Vagina (tissue), 2 donors: ENCODE measurements at regions not wholly inside any gene's neighbourhood (a gene's known extent, or its start where the extent isn't known, plus 50 kb on each side); places are given as distances from the start of the nearest gene placed in this dataset.

Experiments
- DNase-seq, 2 donors: peaks; one replicate each; pipeline ENCODE4 v3.0.0-alpha.2; 2017; ENCODE audit errors: extremely low spot score in 2 of 2
- H3K27ac ChIP-seq: fragments of 200-600 bp; sonication (generic); one replicate; pipeline ENCODE4 v1.5.1; 2019
- H3K27me3 ChIP-seq: fragments of 200-600 bp; sonication (generic); one replicate; pipeline ENCODE4 v1.5.1; 2019
- H3K36me3 ChIP-seq, 2 donors: fragments of 200-600 bp; sonication (generic); one replicate each; pipeline ENCODE4 v1.5.1; 2017 to 2019
- H3K4me1 ChIP-seq: fragments of 200-600 bp; sonication (generic); one replicate; pipeline ENCODE4 v1.5.1; 2019
- H3K4me3 ChIP-seq, 2 donors: fragments of 200-600 bp; sonication (generic); 1 replicate in 1 of 2; 2 replicates in 1 of 2; pipeline ENCODE4 v1.5.1; 2016 to 2019
- H3K9me3 ChIP-seq: fragments of 200-600 bp; sonication (generic); one replicate; pipeline ENCODE4 v1.5.1; 2019
- POLR2A ChIP-seq, 2 donors: fragments of 450-650 bp; IDR thresholded peaks; one replicate each; pipeline ENCODE4 v1.6.1; 2017; ENCODE audit warnings: antibody characterized with exemption in 2 of 2, mild to moderate bottlenecking in 2 of 2, moderate library complexity in 2 of 2
- POLR2AphosphoS5 ChIP-seq, 2 donors: sonication (generic); formaldehyde crosslinking; IDR thresholded peaks; one replicate each; pipeline ENCODE4 v1.9.0; 2017; ENCODE audit warnings: antibody characterized with exemption in 2 of 2, mild to moderate bottlenecking in 2 of 2, low read depth in 1 of 2; ENCODE audit not compliant: insufficient read depth in 1 of 2
- intact Hi-C: fragments of 100-400 bp; cut with DNase I; formaldehyde crosslinking; loops from one replicate; pipeline ENCODE4 v1.15.1; 2023
- TF ChIP-seq, protein P1 (sequence below), 3 experiments: fragments of 450-650 bp in 2 of 3; fragments of 200-600 bp in 1 of 3; sonication (generic) in 1 of 3; IDR thresholded peaks; one replicate each; pipeline ENCODE4 v1.5.1; 2017 to 2019; ENCODE audit warnings: antibody characterized with exemption in 3 of 3, mild to moderate bottlenecking in 2 of 3, moderate library complexity in 2 of 3

DNA sequence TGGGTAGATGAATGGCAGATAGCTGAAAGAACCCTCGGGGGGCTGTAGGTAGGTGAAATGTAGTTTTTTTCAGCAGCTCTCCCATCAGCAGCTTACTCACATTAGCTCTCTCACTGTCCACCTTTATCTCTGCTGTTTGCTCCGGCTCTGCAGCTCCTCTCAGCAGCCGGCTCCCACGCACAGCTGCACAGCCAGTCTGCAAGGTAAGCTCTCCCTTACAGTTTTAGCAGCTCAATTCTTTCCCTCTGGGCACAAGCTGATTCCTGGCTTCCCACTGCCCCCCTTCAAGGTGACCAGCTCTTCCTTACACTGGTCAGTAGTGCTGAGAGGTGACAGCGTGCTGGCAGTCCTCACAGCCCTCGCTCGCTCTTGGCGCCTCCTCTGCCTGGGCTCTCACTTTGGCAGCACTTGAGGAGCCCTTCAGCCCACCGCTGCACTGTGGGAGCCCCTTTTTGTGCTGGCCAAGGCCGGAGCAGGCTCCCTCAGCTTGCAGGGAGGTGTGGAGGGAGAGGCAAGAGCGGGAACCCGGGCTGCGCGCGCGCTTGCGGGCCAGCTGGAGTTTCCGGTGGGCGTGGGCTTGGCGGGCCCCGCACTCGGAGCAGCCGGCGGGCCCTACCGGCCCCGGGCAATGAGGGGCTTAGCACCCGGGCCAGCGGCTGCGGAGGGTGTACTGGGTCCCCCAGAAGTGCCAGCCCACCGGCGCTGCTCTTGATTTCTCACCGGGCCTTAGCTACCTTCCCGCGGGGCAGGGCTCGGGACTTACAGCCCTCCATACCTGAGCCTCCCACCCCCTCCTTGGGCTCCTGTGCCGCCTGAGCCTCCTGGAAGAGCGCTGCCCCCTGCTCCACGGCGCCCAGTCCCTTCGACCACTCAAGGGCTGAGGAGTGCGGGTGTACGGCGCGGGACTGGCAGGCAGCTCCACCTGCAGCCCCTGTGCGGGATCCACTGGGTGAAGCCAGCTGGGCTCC, 393.6 kb downstream of the CENPC start:
- intact Hi-C loops, result no loop called here
- Histone ChIP-seq H3K27me3 (no peaks in the 10 kb centered on the region), H3K27ac (no peak overlapping the region), H3K4me3 (no peak overlapping the region), H3K4me1 (no peaks in the 10 kb centered on the region), H3K9me3 (no peaks in the 10 kb centered on the region), H3K36me3 (no peaks in the 10 kb centered on the region)
- DNase-seq, result no peak
- TF ChIP-seq POLR2A (IDR thresholded peaks at IDR 0.05) (no peak), POLR2AphosphoS5 (IDR thresholded peaks at IDR 0.05; ENCODE audit: insufficient read depth in 1 of 2, low read depth in 1 of 2) (no peak)
- TF ChIP-seq, protein P1, sequence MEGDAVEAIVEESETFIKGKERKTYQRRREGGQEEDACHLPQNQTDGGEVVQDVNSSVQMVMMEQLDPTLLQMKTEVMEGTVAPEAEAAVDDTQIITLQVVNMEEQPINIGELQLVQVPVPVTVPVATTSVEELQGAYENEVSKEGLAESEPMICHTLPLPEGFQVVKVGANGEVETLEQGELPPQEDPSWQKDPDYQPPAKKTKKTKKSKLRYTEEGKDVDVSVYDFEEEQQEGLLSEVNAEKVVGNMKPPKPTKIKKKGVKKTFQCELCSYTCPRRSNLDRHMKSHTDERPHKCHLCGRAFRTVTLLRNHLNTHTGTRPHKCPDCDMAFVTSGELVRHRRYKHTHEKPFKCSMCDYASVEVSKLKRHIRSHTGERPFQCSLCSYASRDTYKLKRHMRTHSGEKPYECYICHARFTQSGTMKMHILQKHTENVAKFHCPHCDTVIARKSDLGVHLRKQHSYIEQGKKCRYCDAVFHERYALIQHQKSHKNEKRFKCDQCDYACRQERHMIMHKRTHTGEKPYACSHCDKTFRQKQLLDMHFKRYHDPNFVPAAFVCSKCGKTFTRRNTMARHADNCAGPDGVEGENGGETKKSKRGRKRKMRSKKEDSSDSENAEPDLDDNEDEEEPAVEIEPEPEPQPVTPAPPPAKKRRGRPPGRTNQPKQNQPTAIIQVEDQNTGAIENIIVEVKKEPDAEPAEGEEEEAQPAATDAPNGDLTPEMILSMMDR (IDR thresholded peaks at IDR 0.05), result no peak

DNA sequence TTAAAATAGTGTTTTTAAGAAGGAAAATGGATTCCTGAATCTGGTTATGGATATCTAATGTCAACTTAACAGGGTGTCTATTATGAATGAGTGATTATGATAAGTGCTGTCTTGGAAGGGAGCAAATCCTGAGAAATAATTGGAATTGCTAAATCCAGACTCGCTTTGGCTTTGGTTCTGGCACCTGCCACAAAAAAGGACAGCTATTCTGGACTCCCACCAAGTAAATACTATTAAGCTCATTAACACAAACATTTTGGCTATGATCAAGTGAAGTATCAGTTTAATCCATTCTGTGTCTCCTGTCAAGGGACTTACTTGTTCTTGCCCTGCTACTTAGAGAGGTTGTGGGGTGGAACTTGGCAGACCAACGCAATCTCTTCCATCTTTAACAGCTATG, 403.7 kb downstream of the CENPC start:
- intact Hi-C loops, result no loop called here
- H3K27ac ChIP-seq, result no peak overlapping the region
- H3K4me1 ChIP-seq, result no peaks in the 10 kb centered on the region
- DNase-seq, result no peak
- H3K36me3 ChIP-seq, result no peaks in the 10 kb centered on the region
- TF ChIP-seq POLR2A (IDR thresholded peaks at IDR 0.05), result no peak
- no peak for TF ChIP-seq POLR2AphosphoS5 (IDR thresholded peaks at IDR 0.05; ENCODE audit: insufficient read depth in 1 of 2, low read depth in 1 of 2)
- TF ChIP-seq, protein P1 (IDR thresholded peaks at IDR 0.05), result no peak
- H3K27me3 ChIP-seq, result no peaks in the 10 kb centered on the region
- no peaks in the 10 kb centered on the region for H3K9me3 ChIP-seq
- no peak overlapping the region for H3K4me3 ChIP-seq

DNA sequence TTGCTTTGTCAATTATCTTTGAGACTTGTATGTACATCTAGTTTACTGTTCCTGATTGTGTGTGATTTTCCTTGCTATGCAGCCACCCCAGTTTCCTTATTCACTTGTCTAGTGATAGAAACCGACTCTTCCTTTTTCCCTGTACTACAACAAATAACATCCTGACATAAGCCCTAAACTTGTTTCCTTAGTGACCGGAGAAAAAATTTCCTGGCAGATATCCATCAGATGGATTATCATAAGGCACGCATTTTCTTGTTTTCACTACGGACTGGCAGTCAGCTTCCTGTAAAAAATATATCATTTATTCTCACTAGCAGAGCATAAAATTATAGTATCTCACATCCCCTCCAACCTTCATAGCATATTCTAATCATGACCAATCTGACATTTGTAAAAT, 410.7 kb downstream of the CENPC start:
- Histone ChIP-seq H3K27me3 (no peaks in the 10 kb centered on the region), H3K4me3 (no peak overlapping the region), H3K36me3 (no peaks in the 10 kb centered on the region), H3K27ac (no peak overlapping the region), H3K9me3 (no peaks in the 10 kb centered on the region), H3K4me1 (no peaks in the 10 kb centered on the region)
- DNase-seq, result no peak
- TF ChIP-seq POLR2A (IDR thresholded peaks at IDR 0.05) (no peak), POLR2AphosphoS5 (IDR thresholded peaks at IDR 0.05; ENCODE audit: insufficient read depth in 1 of 2, low read depth in 1 of 2) (no peak)
- TF ChIP-seq, protein P1 (IDR thresholded peaks at IDR 0.05), result no peak
- intact Hi-C loops, result no loop called here

DNA sequence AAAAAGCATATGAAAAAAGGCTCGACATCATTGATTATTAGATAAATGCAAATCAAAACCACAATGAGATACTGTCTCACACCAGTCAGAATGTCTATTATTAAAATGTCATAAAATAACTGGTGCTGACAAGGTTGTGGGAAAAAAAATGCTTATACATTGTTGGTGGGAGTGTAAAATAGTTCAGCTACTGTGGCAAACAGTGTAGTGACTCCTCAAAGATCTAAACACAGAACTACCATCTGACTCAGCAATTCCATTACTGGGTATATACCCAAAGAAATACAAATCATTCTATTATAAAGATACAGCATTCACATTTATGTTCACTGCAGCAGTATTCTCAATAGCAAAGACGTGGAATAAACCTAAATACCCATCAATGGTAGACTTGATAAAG, 412.1 kb downstream of the CENPC start:
- Histone ChIP-seq H3K9me3 (no peaks in the 10 kb centered on the region), H3K27me3 (no peaks in the 10 kb centered on the region), H3K36me3 (no peaks in the 10 kb centered on the region), H3K27ac (no peak overlapping the region), H3K4me3 (no peak overlapping the region), H3K4me1 (no peaks in the 10 kb centered on the region)
- no peak for DNase-seq
- TF ChIP-seq POLR2AphosphoS5 (IDR thresholded peaks at IDR 0.05; ENCODE audit: insufficient read depth in 1 of 2, low read depth in 1 of 2) (no peak), POLR2A (IDR thresholded peaks at IDR 0.05) (no peak)
- TF ChIP-seq, protein P1 (IDR thresholded peaks at IDR 0.05), result no peak
- intact Hi-C loops, result no loop called here

DNA sequence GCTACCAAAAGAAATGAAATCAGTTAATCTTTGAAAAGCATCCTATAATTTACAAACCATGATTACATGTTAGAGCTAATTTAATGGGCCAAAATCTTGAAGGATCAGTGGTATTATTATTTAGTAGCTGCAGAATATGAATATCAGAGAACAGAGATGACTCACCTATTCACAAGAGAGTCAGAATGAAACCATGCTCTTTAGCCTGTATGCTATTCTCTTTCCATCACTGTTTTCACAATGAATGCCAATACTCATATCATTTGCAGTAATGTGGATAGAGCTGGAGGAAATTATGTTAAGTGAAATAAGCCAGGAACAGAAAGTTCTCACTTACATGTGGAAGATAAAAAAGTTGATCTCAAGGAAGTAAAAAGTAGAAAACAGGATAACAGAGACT, 414.1 kb downstream of the CENPC start:
- no peak overlapping the region for H3K27ac ChIP-seq
- H3K4me1 ChIP-seq, result no peaks in the 10 kb centered on the region
- no peaks in the 10 kb centered on the region for H3K9me3 ChIP-seq
- TF ChIP-seq POLR2AphosphoS5 (IDR thresholded peaks at IDR 0.05; ENCODE audit: insufficient read depth in 1 of 2, low read depth in 1 of 2) (no peak), POLR2A (IDR thresholded peaks at IDR 0.05) (no peak)
- TF ChIP-seq, protein P1 (IDR thresholded peaks at IDR 0.05), result no peak
- no peaks in the 10 kb centered on the region for H3K36me3 ChIP-seq
- no peak overlapping the region for H3K4me3 ChIP-seq
- no peaks in the 10 kb centered on the region for H3K27me3 ChIP-seq
- intact Hi-C loops, result no loop called here
- DNase-seq, result no peak
